ENCODE measurements at regions not wholly inside any gene's neighbourhood (a gene's known extent, or its start where the extent isn't known, plus 50 kb on each side); places are given as distances from the start of the nearest gene placed in this dataset.

DNA sequence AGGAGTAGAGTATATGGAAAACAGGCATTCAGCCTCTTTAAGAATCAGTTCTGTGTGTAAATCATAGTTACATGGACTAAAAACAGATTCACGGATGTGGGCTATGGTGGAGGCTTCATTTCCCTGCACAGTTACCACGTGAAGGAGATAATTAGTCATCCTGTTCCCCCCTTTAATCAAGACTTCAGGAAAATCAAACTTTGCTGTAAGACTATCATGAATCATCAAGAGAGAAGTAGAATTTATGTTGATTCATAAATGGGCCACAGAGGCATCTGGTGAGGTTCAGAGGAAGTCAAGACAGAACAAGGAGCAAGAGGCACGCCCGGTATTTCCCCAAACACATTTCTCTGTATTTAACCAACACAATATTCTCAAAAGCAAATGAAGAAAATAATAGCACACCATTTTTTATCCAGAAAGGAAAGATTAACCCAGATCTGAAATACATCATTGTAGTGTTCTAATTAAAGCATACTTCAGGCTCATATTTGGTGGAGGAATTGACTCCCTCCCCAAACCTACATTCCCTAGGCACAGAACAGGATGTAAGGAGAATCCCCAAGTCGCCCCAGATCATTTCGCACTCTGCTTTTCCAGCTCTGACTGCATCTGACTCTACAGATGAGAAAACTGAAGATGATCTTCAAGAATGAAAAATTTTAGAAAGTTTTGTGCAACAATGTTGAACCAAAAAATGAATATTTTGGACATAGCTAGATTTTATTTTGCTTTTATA is 175.8 kb upstream of the GAS1 start:
- DNase-seq, result peak; percentile 62

DNA sequence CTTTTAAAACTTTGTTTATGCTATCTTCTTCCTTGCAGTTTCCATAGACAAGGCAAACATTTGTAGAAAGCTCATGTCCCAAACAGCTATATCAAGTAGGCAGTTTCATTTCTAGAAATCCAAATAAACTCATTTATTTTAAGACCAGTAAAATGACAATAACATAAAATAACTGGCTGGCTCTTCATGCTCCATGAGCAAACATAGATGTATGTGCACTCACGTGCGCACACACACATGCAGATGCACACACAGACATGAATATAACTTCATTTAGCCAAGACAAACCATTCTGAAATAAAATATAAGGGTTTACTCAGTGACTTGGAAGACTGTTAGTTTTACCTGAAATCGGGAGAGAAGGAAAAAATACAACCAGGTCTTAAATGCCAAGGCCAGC is 176.5 kb upstream of the GAS1 start:
- no peak for DNase-seq

GRCh38 chr9:87125819-87126218 is 178.5 kb upstream of the GAS1 start:
- no peak for DNase-seq

- no peak for DNase-seq
Measured at GRCh38 chr9:87127543-87127942, 180.2 kb upstream of the GAS1 start.

- DNase-seq, result no peak
Measured at GRCh38 chr9:87127978-87128614, 180.8 kb upstream of the GAS1 start.

- no peak for DNase-seq
Measured at GRCh38 chr9:87128844-87129493, 181.7 kb upstream of the GAS1 start.

- DNase-seq, result no peak
Measured at GRCh38 chr9:87135074-87135473, 187.8 kb upstream of the GAS1 start.

DNA sequence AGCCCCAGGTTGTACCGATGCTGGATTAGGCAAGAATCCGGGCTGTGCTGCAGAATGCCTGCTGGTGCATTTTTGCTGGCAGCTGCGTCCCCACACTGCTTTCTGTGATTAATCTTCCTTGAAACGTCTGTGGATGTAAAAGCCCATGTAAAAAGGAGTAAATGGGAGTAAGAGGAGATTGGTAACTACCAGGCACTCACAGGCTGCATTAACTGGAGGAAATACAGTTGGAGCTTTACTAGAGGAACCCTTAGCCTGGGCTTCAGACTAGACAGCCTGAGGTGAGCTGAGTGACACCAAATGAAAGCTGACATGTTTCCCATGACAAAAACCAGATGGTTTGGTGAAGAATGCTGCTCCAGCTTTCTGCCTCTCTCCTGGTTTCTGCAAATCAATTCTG is 190.4 kb upstream of the GAS1 start:
- no peak for DNase-seq

GRCh38 chr9:87138128-87139040 is 191.1 kb upstream of the GAS1 start:
- no peak for DNase-seq

DNA sequence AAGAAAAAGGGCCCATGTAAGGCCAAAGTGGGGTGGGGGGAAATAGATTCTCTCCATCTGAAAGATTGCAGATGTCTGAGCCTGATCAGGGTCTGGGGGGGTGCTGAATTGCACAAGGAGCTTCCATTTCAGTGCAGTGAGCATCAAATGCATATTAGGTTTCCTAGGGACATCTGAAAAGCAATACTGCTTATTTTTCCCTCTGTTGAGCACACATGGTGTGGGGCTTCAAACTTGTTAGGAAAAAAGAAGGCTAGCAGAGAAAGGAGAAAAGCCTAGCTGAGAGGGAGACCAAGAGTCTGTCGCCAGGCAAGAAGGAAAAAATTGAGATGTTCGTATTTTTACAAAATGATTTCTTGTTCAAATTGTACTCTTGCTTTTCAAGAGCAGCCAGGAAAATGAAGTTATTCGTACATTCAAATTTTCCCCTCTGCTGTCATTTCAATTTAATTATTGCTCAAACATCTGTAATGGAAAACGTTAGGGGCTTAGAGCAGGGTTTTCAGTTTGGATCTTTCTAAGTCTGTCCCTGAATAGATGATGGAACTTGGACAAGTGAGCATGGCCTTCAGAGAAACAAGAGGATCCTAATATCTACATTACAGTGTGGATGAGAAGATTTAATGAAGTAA is 191.9 kb upstream of the GAS1 start:
- no peak for DNase-seq

DNA sequence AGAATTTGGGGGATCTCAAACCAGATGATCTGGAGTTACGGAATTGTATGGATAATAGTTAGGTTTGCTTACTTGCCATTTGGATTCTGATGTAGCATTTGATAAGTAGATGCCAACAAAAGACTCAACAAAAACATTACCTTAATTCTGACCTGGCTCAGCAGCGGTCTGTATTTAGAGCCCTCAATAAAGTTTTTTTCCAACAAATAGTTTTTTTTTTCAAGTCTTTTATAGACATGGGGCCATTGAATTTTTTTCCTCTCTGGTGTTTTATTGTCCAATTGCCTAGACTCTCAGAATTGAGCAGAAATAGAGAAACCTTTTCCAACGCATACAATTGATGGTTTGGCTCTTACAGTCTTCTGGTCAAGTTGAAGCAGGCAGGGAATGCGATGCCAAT is 192.8 kb upstream of the GAS1 start:
- no peak for DNase-seq

DNA sequence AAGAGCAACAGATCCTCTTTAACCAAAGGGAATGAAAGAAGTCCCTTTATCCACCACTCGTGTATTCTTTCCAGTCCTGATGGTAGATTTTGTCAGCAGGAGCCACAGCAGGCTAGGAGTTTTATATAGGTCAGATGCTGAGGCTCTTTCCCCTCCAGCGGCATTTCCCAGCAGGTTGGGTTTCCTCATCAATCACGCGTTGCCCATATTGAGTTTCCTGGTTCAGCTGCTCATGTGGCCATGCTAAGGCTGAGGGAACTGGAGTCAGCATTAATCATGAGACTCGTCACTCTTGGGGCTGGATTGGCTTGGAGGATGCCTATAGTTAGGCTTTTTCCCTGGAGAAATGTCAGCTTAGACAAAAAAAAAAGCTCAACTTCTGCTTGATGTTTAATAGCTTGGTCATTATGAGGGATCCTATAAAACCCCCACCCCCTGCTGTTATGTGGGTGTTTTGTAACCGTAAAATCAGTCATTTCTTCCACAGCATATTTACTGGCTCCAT is 193.4 kb upstream of the GAS1 start:
- DNase-seq, result no peak

GRCh38 chr9:87141124-87141523 is 193.8 kb upstream of the GAS1 start:
- DNase-seq, result no peak

GRCh38 chr9:87146933-87147332 is 199.6 kb upstream of the GAS1 start:
- DNase-seq, result no peak

DNA sequence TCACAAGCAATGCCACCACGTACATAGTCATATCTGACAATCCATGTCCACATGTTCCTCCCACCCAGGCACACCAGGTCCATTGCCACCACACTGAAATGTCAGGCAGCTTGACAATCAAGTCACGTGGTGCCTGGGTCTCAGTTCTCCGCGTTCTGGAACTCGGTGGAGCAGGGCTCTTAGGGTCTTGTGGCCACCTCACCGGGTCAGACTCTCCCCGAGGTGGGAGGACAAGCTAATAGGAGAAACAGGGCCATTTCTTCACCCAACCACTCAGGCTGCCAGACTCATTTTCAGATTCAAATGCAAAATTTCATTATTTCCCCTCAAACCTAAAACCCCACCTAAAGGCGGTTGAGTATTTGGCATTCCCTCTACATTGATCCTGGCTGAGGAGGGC is 200.5 kb upstream of the GAS1 start:
- no peak for DNase-seq

GRCh38 chr9:87148331-87149104 is 201.2 kb upstream of the GAS1 start:
- no peak for DNase-seq

DNA sequence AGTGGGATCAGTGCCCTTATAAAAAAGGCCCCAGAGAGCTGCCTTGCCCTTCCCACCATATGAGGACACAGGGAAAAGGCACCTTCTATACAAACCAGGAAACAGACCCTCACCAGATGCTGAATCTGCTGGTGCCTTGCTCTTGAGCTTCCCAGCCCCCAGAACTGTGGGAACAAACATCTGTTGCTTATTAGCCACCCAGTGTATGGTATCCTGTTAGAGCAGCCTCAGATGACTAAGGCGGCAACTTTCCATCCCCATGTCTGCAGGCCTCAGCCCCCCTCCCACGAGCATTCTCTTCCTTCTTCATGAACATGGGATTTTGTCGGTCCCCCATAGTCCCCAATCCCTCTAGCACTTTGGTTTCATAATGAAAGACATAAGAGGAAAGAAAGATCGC is 202.5 kb upstream of the GAS1 start:
- no peak for DNase-seq

- DNase-seq, result no peak
Measured at GRCh38 chr9:87152256-87152655, 204.9 kb upstream of the GAS1 start.

DNA sequence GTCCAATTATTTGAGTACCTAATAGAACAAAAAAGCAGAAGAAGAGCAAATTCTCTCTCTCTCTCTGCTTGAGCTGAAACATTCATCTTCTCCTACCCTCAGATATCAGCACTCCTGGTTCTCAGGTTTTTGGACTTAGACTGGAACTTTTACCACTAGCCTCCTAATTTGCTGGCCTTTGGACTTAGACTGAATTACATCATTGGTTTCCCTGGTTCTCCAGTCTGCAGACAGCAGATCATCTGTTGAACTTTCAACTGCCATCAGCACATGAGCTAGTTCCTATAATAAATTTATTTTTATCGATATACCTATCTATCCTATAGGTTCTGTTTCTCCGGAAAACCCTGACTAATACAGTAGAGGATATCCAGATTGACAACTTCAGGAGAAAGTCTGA is 208.9 kb upstream of the GAS1 start:
- no peak for DNase-seq

DNA sequence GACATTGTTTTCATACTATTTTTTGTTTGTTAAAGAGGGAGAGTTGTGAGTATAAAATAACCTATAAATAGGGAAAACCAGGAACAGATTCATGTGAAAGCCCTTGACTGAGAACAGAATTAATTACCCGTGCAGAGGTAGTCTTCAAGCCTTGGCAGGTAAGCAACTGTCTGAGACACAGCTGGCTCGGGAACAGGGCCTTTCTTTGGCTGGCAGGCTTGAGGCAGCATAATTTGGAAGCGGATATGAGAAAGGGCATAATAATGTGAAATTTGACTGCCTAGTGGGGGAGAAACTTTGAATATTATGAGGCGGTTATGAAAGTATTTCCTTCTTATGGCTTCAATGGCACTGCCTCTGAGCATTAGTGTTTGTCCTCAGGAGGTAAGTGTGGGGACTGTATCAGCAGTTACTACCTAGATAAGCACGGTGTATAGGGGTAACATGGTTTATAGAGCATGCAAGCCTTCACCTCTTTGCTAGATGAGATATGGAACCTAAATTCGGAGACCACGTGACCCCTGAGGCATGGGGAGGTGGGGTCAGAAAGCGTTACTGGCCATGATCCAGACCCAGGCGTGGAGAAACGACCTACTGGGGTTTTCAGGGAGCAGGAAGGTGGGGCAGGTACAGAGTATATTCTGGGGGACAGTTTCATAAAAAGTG is 210.2 kb upstream of the GAS1 start:
- DNase-seq, result no peak

GRCh38 chr9:87158765-87159164 is 211.5 kb upstream of the GAS1 start:
- DNase-seq, result no peak
